ENCODE measurements at regions not wholly inside any gene's neighbourhood (a gene's known extent, or its start where the extent isn't known, plus 50 kb on each side); places are given as distances from the start of the nearest gene placed in this dataset.

DNA sequence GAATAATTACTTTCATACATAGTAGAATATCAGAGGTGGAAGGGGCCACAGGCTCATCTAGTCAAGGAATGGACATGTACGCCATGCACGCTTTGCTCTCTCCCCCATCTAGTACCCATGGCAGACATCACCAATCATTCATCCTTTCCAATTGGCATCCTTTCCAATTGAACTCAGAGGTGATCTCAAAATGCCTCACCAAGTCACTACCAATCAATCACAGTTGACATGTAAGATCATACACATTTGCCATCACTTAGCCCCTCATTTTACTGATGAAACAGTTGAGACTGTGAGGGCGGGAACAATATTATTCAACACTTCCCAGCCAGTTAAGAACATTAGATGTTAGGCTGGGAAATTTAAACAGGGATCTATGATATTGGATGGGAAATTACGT is 308.4 kb downstream of the FGFR2 start:
- H3K4me3 ChIP-seq (ENCODE audit: low read depth, low read length), result no peak overlapping the region
- H3K4me1 ChIP-seq (ENCODE audit: control insufficient read depth, insufficient read depth, low read length), result peaks cover 35% of the 10 kb centered on the region
- peak overlapping the region; percentile 52 for H3K27ac ChIP-seq (ENCODE audit: low read depth, low read length)
- no peaks in the 10 kb centered on the region for H3K27me3 ChIP-seq (ENCODE audit: control insufficient read depth, insufficient read depth, low read length)
- H3K9me3 ChIP-seq (ENCODE audit: control insufficient read depth, insufficient read depth, low read depth, low read length), result no peaks in the 10 kb centered on the region; the same call in 1 of the 2 replicates
- no peak overlapping the region for H3K9ac ChIP-seq (ENCODE audit: low read length)
- no peaks in the 10 kb centered on the region for H3K36me3 ChIP-seq (ENCODE audit: control insufficient read depth, insufficient read depth, low read length)

DNA sequence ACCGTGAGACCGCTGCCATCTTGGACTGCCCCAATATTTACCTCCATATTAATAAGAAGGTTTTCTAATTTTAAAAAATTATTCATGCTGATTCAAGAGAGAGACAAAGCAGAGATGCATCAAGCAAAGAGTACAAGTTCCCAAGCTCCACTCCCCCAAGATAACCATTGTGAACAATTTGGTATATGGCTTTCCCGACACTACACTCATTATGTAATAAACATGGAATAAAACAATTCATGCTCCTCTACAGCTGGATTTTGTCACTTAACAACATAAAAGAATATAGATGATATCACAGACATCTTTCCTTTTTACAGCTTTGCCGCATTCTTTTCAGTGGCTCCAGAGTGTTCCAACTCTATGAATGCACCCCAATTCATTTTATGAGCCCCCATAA is 307.6 kb downstream of the FGFR2 start:
- H3K4me3 ChIP-seq (ENCODE audit: low read depth, low read length), result no peak overlapping the region
- H3K27ac ChIP-seq (ENCODE audit: low read depth, low read length), result no peak overlapping the region
- H3K9ac ChIP-seq (ENCODE audit: low read length), result no peak overlapping the region
- no peaks in the 10 kb centered on the region; the same call in 1 of the 2 replicates for H3K9me3 ChIP-seq (ENCODE audit: control insufficient read depth, insufficient read depth, low read depth, low read length)
- no peaks in the 10 kb centered on the region for H3K36me3 ChIP-seq (ENCODE audit: control insufficient read depth, insufficient read depth, low read length)
- no peaks in the 10 kb centered on the region for H3K27me3 ChIP-seq (ENCODE audit: control insufficient read depth, insufficient read depth, low read length)
- H3K4me1 ChIP-seq (ENCODE audit: control insufficient read depth, insufficient read depth, low read length), result peaks cover 30% of the 10 kb centered on the region

DNA sequence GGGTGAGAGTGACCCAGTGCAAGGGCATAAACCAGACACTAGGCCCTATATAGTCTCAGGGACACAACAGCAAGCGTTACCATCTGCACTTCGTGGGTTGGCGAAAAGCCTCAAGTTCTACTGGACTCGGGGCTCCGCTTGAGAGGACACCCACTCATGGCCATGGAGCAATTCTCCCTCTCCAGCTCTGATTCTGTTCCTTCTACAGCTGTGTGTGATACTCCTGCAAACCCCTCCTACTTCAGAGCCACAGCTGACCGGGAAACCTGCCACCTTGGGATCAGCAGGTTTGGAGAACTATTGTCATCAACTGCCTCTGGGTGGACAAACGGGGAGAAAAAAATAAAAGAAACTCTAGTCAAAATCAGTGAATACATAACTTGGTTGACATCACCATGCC is 306.9 kb downstream of the FGFR2 start:
- Histone ChIP-seq H3K27ac (ENCODE audit: low read depth, low read length) (no peak overlapping the region), H3K9ac (ENCODE audit: low read length) (no peak overlapping the region), H3K36me3 (ENCODE audit: control insufficient read depth, insufficient read depth, low read length) (no peaks in the 10 kb centered on the region), H3K4me1 (ENCODE audit: control insufficient read depth, insufficient read depth, low read length) (peaks cover 30% of the 10 kb centered on the region), H3K27me3 (ENCODE audit: control insufficient read depth, insufficient read depth, low read length) (no peaks in the 10 kb centered on the region), H3K4me3 (ENCODE audit: low read depth, low read length) (no peak overlapping the region), H3K9me3 (ENCODE audit: control insufficient read depth, insufficient read depth, low read depth, low read length) (no peaks in the 10 kb centered on the region; the same call in 1 of the 2 replicates)

DNA sequence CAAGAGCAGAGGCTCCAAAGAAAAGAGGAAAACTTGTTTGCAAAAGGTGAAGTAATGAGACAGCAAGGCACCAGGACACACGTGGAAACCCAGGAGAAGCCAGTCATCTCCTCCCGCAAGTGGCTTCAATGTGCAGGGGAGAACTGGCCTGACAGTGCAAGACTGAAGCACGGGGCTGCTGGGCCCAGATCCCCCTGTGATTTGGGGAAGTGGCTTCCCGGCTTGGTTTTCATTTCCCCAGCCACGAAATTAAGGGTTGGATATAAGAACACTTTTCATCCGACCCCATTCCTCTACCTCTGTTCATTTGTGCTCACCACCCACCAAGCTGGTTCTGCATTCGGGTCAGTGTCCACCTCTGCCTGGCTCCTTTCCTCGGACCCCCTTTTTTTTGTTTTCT is 306.4 kb downstream of the FGFR2 start:
- no peak overlapping the region for H3K27ac ChIP-seq (ENCODE audit: low read depth, low read length)
- H3K9me3 ChIP-seq (ENCODE audit: control insufficient read depth, insufficient read depth, low read depth, low read length), result no peaks in the 10 kb centered on the region; the same call in 1 of the 2 replicates
- peaks cover 30% of the 10 kb centered on the region for H3K4me1 ChIP-seq (ENCODE audit: control insufficient read depth, insufficient read depth, low read length)
- H3K36me3 ChIP-seq (ENCODE audit: control insufficient read depth, insufficient read depth, low read length), result no peaks in the 10 kb centered on the region
- no peak overlapping the region for H3K9ac ChIP-seq (ENCODE audit: low read length)
- no peaks in the 10 kb centered on the region for H3K27me3 ChIP-seq (ENCODE audit: control insufficient read depth, insufficient read depth, low read length)
- no peak overlapping the region for H3K4me3 ChIP-seq (ENCODE audit: low read depth, low read length)

DNA sequence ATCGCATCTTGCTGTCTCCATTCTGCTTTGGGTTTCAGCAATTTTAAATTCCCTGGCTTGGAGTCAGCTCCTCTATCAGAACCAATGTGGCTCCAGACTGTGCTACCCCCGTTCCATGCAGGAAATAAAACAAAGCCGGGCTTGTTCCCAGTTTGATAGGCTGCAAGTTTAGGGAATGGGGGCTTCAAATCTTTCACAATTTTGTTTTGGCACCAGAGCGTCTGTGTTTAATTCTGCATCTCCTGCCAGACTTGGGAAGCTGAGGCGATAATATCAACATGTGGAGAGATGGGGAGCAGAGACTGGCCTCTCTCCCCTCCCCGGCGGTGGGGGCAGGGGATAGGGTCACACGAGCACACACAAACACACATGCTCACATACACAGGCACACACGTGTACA is 305.9 kb downstream of the FGFR2 start:
- Histone ChIP-seq H3K27ac (ENCODE audit: low read depth, low read length) (no peak overlapping the region), H3K4me3 (ENCODE audit: low read depth, low read length) (no peak overlapping the region), H3K9me3 (ENCODE audit: control insufficient read depth, insufficient read depth, low read depth, low read length) (no peaks in the 10 kb centered on the region; the same call in 1 of the 2 replicates), H3K27me3 (ENCODE audit: control insufficient read depth, insufficient read depth, low read length) (no peaks in the 10 kb centered on the region), H3K9ac (ENCODE audit: low read length) (no peak overlapping the region), H3K36me3 (ENCODE audit: control insufficient read depth, insufficient read depth, low read length) (no peaks in the 10 kb centered on the region), H3K4me1 (ENCODE audit: control insufficient read depth, insufficient read depth, low read length) (peaks cover 27% of the 10 kb centered on the region)

DNA sequence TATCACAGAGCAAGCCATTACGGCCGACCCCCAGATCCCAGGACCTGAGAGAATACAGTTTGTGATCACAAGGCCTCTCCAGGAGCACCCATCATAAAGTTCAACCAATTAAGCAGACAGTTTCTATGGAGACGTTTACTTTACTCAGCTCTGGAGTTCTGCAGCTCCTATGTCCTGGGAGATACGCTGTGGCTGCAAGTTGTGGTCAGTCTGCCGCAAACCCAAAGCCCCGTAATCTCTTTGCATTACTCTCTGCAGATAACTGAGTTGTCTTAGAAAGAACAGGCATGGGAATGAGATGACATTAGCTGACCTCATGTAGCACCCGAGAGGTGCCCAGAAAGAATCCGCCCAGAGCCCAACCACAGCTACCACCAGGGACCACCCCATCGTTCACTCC is 305.1 kb downstream of the FGFR2 start:
- no peaks in the 10 kb centered on the region for H3K36me3 ChIP-seq (ENCODE audit: control insufficient read depth, insufficient read depth, low read length)
- no peak overlapping the region for H3K4me3 ChIP-seq (ENCODE audit: low read depth, low read length)
- no peaks in the 10 kb centered on the region; the same call in 1 of the 2 replicates for H3K9me3 ChIP-seq (ENCODE audit: control insufficient read depth, insufficient read depth, low read depth, low read length)
- H3K27ac ChIP-seq (ENCODE audit: low read depth, low read length), result no peak overlapping the region
- H3K4me1 ChIP-seq (ENCODE audit: control insufficient read depth, insufficient read depth, low read length), result peaks cover 19% of the 10 kb centered on the region
- H3K27me3 ChIP-seq (ENCODE audit: control insufficient read depth, insufficient read depth, low read length), result no peaks in the 10 kb centered on the region
- no peak overlapping the region for H3K9ac ChIP-seq (ENCODE audit: low read length)

DNA sequence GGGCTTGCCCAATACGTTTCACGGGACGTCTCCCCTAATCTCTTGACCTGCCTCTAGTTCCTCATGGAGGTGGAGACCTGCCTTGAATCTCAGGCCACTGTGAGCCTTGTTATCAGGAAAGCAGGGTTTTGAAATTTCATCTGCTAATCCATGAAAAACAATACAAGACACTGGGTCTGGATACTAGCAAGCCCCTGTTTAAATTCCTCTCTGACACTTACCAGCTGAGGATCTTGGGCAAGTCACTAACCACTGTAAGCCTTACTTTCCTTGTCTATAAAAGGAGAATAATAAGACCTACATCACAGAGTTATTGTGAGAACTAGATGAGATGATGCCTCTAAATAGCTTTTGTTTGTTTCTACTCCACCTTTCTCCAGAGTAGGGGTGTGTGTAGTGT is 303.6 kb downstream of the FGFR2 start:
- no peaks in the 10 kb centered on the region; the same call in 1 of the 2 replicates for H3K9me3 ChIP-seq (ENCODE audit: control insufficient read depth, insufficient read depth, low read depth, low read length)
- H3K27ac ChIP-seq (ENCODE audit: low read depth, low read length), result no peak overlapping the region
- peaks cover 5% of the 10 kb centered on the region for H3K4me1 ChIP-seq (ENCODE audit: control insufficient read depth, insufficient read depth, low read length)
- no peak overlapping the region for H3K4me3 ChIP-seq (ENCODE audit: low read depth, low read length)
- H3K27me3 ChIP-seq (ENCODE audit: control insufficient read depth, insufficient read depth, low read length), result no peaks in the 10 kb centered on the region
- H3K9ac ChIP-seq (ENCODE audit: low read length), result no peak overlapping the region
- no peaks in the 10 kb centered on the region for H3K36me3 ChIP-seq (ENCODE audit: control insufficient read depth, insufficient read depth, low read length)

DNA sequence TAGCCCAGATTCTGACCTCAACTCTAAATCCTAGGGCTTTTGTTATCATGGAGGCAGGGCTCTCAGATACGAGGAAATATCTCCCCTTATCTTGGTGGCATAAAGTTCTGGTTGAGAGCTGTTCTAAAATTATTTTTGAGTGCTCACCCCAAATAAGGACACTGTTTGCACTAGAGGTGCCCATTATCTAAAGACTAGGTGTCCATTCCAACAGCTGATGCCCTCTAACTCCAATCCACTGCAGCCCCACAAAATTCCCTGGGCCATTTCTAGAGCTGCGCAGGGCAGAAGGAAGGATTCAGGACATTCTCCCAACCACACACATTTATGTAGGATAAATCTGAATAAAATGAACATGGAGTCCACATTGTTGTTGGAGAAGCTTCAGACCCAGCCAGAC is 301.9 kb downstream of the FGFR2 start:
- Histone ChIP-seq H3K9me3 (ENCODE audit: control insufficient read depth, insufficient read depth, low read depth, low read length) (no peaks in the 10 kb centered on the region; the same call in 1 of the 2 replicates), H3K4me1 (ENCODE audit: control insufficient read depth, insufficient read depth, low read length) (no peaks in the 10 kb centered on the region; the same call in 1 of the 2 replicates), H3K4me3 (ENCODE audit: low read depth, low read length) (no peak overlapping the region), H3K27ac (ENCODE audit: low read depth, low read length) (no peak overlapping the region), H3K36me3 (ENCODE audit: control insufficient read depth, insufficient read depth, low read length) (no peaks in the 10 kb centered on the region), H3K27me3 (ENCODE audit: control insufficient read depth, insufficient read depth, low read length) (no peaks in the 10 kb centered on the region), H3K9ac (ENCODE audit: low read length) (no peak overlapping the region)

DNA sequence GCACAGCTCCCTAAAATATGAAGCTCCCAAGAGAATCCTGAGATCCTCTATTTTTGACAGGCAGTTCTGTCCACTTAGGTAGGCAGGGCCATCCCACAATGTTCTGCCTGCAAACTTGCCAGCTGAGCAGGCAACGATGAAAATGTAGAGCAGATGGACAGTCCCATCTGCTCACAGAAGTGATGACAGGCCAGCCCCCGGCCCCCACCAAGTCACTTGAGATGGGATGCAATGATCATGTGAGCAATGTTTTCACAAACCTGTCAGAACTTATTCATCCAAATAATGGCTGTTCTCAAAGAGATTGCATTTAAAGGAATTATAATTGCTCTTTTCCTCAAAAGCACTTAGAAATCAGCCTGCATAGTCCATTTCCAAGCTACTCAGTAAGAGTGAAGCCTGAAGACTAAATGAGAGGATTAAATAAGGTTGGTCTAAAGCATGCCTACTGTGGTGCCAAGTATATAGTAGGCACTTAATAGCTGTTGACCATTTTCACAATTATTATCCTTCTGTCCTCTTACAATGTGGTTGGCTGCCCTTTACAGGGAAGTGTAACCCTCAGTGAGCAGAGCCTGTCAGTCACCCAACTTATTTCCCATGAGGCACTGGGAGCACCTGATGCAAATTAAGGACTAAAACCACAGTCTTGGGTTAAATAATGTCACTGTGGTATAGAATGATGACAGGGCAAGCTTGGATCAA is 301.2 kb downstream of the FGFR2 start:
- Histone ChIP-seq H3K27ac (ENCODE audit: low read depth, low read length) (no peak overlapping the region), H3K9me3 (ENCODE audit: control insufficient read depth, insufficient read depth, low read depth, low read length) (no peaks in the 10 kb centered on the region; the same call in 1 of the 2 replicates), H3K4me1 (ENCODE audit: control insufficient read depth, insufficient read depth, low read length) (no peaks in the 10 kb centered on the region; the same call in 1 of the 2 replicates), H3K27me3 (ENCODE audit: control insufficient read depth, insufficient read depth, low read length) (no peaks in the 10 kb centered on the region), H3K9ac (ENCODE audit: low read length) (no peak overlapping the region), H3K36me3 (ENCODE audit: control insufficient read depth, insufficient read depth, low read length) (no peaks in the 10 kb centered on the region), H3K4me3 (ENCODE audit: low read depth, low read length) (no peak overlapping the region)

DNA sequence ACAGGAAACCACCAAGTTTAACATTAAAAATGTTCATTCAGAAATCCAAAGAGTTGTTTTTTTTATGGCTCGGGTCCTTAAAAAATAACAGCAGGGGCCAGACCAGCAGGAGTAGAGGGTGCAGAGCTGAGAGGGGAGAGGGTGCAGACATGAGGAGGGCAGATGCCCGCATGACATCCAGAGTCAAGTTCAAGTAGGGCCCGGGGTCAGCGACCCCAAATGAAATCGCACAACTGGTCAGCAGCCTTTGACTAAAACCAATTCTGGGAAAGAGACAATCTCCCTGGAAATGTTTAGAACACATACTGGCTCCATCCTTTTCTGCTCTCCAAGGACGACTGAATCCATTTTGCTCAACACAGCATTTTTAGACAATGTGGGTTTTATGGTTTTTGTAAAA is 297.5 kb downstream of the FGFR2 start:
- Histone ChIP-seq H3K27ac (ENCODE audit: low read depth, low read length) (no peak overlapping the region), H3K4me1 (ENCODE audit: control insufficient read depth, insufficient read depth, low read length) (no peaks in the 10 kb centered on the region), H3K4me3 (ENCODE audit: low read depth, low read length) (no peak overlapping the region), H3K27me3 (ENCODE audit: control insufficient read depth, insufficient read depth, low read length) (no peaks in the 10 kb centered on the region), H3K9ac (ENCODE audit: low read length) (no peak overlapping the region), H3K9me3 (ENCODE audit: control insufficient read depth, insufficient read depth, low read depth, low read length) (no peaks in the 10 kb centered on the region), H3K36me3 (ENCODE audit: control insufficient read depth, insufficient read depth, low read length) (no peaks in the 10 kb centered on the region)

DNA sequence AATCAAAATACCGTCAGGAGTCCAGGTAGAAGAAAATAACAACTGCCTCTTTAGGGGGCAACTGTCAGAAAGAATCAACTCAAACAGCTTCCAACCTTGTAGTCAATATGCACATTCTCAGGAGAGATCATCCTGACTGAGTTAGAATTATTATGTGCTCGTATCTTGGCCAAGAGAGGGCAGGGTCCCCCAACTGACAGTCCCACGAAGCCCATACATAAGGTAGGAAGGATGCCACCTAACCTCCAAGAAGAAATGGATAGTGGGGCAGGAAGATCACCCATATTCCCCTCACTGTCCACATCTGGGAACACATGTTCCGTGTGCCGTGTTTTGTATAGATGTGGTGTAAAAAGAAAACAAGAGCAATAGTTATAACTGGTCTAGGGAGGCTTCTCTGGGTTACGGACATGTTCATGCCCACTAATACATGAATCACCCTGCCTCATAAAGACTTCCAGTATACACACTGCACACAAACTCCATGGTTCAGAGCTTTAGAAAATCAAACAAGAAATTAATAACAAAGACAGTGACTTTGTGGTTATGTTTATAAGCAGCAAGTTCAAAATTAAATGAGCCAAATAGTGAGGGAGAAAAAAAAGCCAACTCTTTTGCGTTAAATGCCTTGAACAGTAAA is 295.6 kb downstream of the FGFR2 start:
- Histone ChIP-seq H3K27ac (ENCODE audit: low read depth, low read length) (no peak overlapping the region), H3K27me3 (ENCODE audit: control insufficient read depth, insufficient read depth, low read length) (no peaks in the 10 kb centered on the region)

More for the DNA sequence above, 295.6 kb downstream of the FGFR2 start:
- no peak overlapping the region for H3K4me3 ChIP-seq (ENCODE audit: low read depth, low read length)
- no peaks in the 10 kb centered on the region for H3K4me1 ChIP-seq (ENCODE audit: control insufficient read depth, insufficient read depth, low read length)
- H3K9me3 ChIP-seq (ENCODE audit: control insufficient read depth, insufficient read depth, low read depth, low read length), result peaks cover under 1% of the 10 kb centered on the region
- H3K36me3 ChIP-seq (ENCODE audit: control insufficient read depth, insufficient read depth, low read length), result no peaks in the 10 kb centered on the region
- H3K9ac ChIP-seq (ENCODE audit: low read length), result no peak overlapping the region

Measured in HUES6 (cell line).